Stimulated activated CD8-positive, alpha-beta memory T cell treated with anti-CD3 and anti-CD28 coated beads, Interleukin-2, amount 100 ng/mL, for 1 hour (primary cell): ENCODE measurements at regions not wholly inside any gene's neighbourhood (a gene's known extent, or its start where the extent isn't known, plus 50 kb on each side); places are given as distances from the start of the nearest gene placed in this dataset.

ENCODE experiments used
- DNase-seq, 2 donors: peaks; one replicate each; pipeline ENCODE4 v3.0.0-alpha.2; 2020; ENCODE audit warnings: low read depth in 2 of 2

- DNase-seq: no peak
These were observed 72.5 kb upstream of the ZBED5 start for GRCh38 chr11:10930224-10930971.

- no peak for DNase-seq
These were observed 69.7 kb upstream of the ZBED5 start for GRCh38 chr11:10927538-10927937.

GRCh38 chr11:10926801-10927211 lies 69.0 kb upstream of the ZBED5 start:
- DNase-seq: no peak

- DNase-seq: no peak
These were observed 67.5 kb upstream of the ZBED5 start for GRCh38 chr11:10925149-10925926.

- DNase-seq: no peak
These were observed 66.0 kb upstream of the ZBED5 start for GRCh38 chr11:10923882-10924281.

DNA sequence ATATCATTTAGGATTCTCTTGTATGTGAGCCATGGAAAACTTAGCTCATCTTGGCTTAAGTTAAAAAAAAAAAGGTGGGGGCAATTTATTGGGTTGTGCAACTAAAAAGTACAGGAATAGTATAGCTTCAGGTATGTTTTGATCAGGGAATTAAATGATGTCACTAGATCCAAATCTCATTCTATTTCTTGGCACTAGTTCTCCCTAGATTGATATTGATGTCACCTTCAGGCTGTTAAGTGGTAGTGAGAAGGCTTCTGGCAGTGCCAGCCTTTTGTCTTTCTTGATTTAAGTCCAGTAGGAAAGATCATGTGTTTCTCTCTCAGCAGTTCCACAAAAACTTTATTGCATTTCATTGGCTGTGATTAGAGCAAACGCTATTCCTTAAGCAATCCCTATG lies 65.0 kb upstream of the ZBED5 start:
- DNase-seq: no peak

DNA sequence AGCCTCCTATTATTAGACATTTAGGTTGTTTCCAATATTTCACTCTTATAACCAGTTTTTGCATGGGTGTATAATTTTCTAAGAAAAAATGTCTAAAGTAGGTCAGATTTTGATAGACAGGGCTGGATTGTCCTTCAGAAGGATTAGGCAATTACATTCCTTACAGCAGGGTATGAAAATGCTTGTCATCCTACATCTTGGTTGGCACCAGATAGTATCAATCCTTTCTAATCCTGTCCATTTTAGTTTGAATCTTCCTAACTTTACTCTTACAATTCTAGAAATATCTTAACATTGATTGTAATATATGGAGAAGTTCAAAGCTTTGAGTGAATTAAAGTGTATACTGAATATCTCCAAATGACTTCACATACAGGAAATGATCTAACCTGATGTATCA lies 63.0 kb upstream of the ZBED5 start:
- no peak for DNase-seq

DNA sequence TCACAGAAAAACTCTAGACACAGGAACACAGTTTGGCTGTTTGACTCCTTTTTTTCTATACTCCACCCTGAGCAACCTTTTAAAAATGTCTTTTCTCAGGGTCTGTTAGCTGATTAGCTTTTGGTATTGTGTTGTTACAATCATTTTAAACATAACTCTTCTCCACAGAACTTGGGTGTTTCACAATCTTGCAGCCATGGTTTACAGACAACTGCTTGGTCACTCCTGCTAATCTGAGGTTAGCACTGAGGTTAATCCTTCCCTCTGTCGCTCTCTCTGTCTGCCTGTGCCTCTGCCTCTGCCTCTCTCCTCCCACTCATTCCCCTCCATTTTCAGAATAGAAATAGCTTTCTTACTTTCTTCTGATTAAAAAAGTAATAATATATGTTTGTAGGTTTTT lies 62.4 kb upstream of the ZBED5 start:
- DNase-seq: no peak

GRCh38 chr11:10918698-10919097 lies 60.8 kb upstream of the ZBED5 start:
- DNase-seq: no peak

- no peak for DNase-seq
These were observed 60.4 kb upstream of the ZBED5 start for GRCh38 chr11:10918275-10918674.

DNA sequence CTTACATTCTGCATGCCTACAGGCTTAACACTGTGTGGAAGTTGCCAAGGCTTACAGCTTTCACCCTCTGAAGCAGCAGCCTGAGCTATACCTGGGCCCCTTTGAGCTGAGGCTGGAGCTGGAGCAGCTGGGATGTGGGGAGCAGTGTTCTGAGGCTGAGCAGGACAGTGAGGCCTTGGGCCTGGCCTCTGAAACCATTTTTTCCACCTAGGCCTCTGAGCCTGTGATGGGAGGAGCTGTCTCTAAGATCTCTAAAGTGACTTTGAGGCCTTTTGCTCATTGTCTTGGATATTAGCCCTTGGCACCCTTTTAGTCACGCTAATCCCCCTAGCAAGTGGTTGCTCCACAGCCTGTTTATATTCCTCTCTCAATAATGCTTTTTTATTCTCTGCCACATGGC lies 59.9 kb upstream of the ZBED5 start:
- no peak for DNase-seq

- DNase-seq: no peak
These were observed 58.8 kb upstream of the ZBED5 start for GRCh38 chr11:10916665-10917064.

- DNase-seq: no peak
These were observed 56.2 kb upstream of the ZBED5 start for GRCh38 chr11:10914050-10914449.

- DNase-seq: no peak
These were observed 55.2 kb upstream of the ZBED5 start for GRCh38 chr11:10913075-10913474.

DNA sequence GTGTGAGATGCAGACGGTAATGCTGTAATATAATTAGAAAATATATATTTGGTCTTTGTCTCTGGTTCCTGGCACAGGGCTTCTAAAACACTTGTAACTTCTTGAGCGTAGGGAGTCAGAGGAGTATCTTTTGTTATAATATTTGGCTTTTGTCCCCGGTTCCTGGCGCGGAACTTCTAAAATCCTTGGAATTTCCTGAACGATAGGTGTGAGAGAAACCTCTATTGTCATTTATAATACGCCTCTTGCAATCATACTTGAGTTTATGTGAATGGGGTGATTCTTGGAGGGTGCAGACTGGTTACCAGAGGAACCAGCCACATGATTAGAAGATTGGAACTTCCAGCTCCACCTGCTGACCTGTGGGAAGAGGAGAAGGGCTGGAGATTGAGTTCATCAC lies 54.1 kb upstream of the ZBED5 start:
- no peak for DNase-seq

- DNase-seq: no peak
These were observed 51.5 kb upstream of the ZBED5 start for GRCh38 chr11:10909141-10909883.

DNA sequence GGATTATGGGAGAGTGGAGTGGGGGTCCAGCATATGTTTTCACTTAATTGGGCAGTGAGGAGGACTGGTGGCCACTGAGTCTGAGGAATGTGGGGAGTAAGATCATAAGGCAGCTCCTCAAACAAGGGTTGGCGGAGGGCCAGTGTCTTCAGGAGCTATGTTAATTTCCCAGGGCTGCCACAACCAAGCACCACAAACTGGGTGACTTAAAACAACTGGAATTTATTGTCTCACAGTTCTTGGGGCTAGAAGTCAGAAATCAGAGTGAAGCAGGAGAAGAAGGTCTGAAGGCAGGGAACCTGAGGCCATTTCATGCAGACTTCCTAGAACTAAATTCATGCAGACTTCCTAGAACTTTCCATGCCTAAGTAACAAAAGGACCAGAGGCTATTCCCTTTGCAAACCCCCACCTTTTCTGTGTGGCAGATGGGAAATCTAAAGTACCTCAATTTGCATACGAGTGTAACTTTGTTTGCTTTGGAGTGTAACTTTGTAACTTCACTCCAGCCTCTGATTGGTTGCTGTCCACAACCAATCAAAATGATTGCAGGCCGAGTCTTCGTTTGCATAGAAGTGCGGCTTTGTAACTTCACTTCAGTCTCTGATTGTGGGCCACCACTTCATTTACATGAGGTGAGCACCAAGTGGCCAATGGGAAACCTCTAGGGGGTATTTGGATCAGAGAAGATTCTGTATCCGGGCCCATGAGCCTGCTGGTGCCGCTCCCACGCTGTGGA lies 50.5 kb upstream of the ZBED5 start:
- no peak for DNase-seq
